ENCODE measurements at regions not wholly inside any gene's neighbourhood (a gene's known extent, or its start where the extent isn't known, plus 50 kb on each side); places are given as distances from the start of the nearest gene placed in this dataset.

- TF ChIP-seq, protein P1, sequence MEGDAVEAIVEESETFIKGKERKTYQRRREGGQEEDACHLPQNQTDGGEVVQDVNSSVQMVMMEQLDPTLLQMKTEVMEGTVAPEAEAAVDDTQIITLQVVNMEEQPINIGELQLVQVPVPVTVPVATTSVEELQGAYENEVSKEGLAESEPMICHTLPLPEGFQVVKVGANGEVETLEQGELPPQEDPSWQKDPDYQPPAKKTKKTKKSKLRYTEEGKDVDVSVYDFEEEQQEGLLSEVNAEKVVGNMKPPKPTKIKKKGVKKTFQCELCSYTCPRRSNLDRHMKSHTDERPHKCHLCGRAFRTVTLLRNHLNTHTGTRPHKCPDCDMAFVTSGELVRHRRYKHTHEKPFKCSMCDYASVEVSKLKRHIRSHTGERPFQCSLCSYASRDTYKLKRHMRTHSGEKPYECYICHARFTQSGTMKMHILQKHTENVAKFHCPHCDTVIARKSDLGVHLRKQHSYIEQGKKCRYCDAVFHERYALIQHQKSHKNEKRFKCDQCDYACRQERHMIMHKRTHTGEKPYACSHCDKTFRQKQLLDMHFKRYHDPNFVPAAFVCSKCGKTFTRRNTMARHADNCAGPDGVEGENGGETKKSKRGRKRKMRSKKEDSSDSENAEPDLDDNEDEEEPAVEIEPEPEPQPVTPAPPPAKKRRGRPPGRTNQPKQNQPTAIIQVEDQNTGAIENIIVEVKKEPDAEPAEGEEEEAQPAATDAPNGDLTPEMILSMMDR (IDR thresholded peaks at IDR 0.05; ENCODE audit: insufficient read depth, low read length) = no peak
- TF ChIP-seq POLR2AphosphoS5 (IDR thresholded peaks at IDR 0.05; ENCODE audit: low read depth) = no peak
Observed at GRCh38 chr12:91993287-91994017, 152.2 kb downstream of the BTG1 start.
